Naive thymus-derived CD4-positive, alpha-beta T cell (primary cell): ENCODE measurements at regions not wholly inside any gene's neighbourhood (a gene's known extent, or its start where the extent isn't known, plus 50 kb on each side); places are given as distances from the start of the nearest gene placed in this dataset.

Experiments used
- ATAC-seq: fragments of 150-1000 bp; cut with Tn5 transposase; 2 replicates; pipeline ENCODE4 v1.10.0; 2021; ENCODE audit warnings: mild to moderate bottlenecking, moderate library complexity
- CTCF ChIA-PET: fragments of 350-600 bp; sonication (Branson Sonifier 250); formaldehyde crosslinking; loops from one replicate; lab custom pipeline; 2021; ENCODE audit warnings: antibody characterized with exemption; lab: Charles Lee
- POLR2A ChIA-PET: fragments of 350-600 bp; sonication (Branson Sonifier 250); formaldehyde crosslinking; loops from one replicate; lab custom pipeline; 2021; ENCODE audit warnings: antibody characterized with exemption, inconsistent platforms; lab: Charles Lee
- DNase-seq, 9 donors: peaks; one replicate each; pipeline versions ENCODE4 v3.0.0 to v3.0.0-alpha.2; 2020 to 2022; ENCODE audit warnings: mixed read lengths in 1 of 9
- H3K27ac ChIP-seq: one replicate; pipeline ENCODE4 v1.7.0; 2013; ENCODE audit warnings: mild to moderate bottlenecking, low read depth, low read length, moderate library complexity
- H3K27me3 ChIP-seq, 2 donors: one replicate each; pipeline ENCODE4 v1.7.0; 2013; ENCODE audit warnings: low read length in 2 of 2, mild to moderate bottlenecking in 2 of 2, moderate library complexity in 2 of 2; ENCODE audit not compliant: control insufficient read depth in 2 of 2, insufficient read depth in 2 of 2
- H3K36me3 ChIP-seq, 3 experiments: 1 replicate in 2 of 3; 2 replicates in 1 of 3; pipeline ENCODE4 v1.7.0; 2013; ENCODE audit warnings: low read length in 3 of 3, mild to moderate bottlenecking in 3 of 3, moderate library complexity in 1 of 3; ENCODE audit not compliant: insufficient read depth in 3 of 3, control insufficient read depth in 2 of 3
- H3K4me1 ChIP-seq, 2 donors: one replicate each; pipeline ENCODE4 v1.7.0; 2013; ENCODE audit warnings: low read length in 2 of 2, mild to moderate bottlenecking in 2 of 2, moderate library complexity in 1 of 2; ENCODE audit not compliant: control insufficient read depth in 2 of 2, insufficient read depth in 2 of 2
- H3K4me3 ChIP-seq: 2 replicates; pipeline ENCODE4 v1.7.0; 2013; ENCODE audit warnings: mild to moderate bottlenecking, low read length
- H3K9me3 ChIP-seq, 3 experiments: 1 replicate in 2 of 3; 2 replicates in 1 of 3; pipeline ENCODE4 v1.7.0; 2013; ENCODE audit warnings: low read length in 3 of 3; ENCODE audit not compliant: control insufficient read depth in 2 of 3
- H3K27ac Mint-ChIP-seq, 9 donors: one replicate each; pipeline ENCODE4 v1.8.0; 2020 to 2022; ENCODE audit warnings: mixed read lengths in 9 of 9, mild to moderate bottlenecking in 8 of 9, moderate library complexity in 5 of 9, inconsistent platforms in 2 of 9
- H3K27me3 Mint-ChIP-seq, 5 donors: one replicate each; pipeline ENCODE4 v1.8.0; 2021 to 2022; ENCODE audit warnings: mixed read lengths in 5 of 5, mild to moderate bottlenecking in 1 of 5
- H3K36me3 Mint-ChIP-seq, 5 donors: one replicate each; pipeline ENCODE4 v1.8.0; 2020 to 2022; ENCODE audit warnings: mixed read lengths in 5 of 5, mild to moderate bottlenecking in 3 of 5, inconsistent platforms in 1 of 5
- H3K4me1 Mint-ChIP-seq, 7 donors: one replicate each; pipeline ENCODE4 v1.8.0; 2020 to 2022; ENCODE audit warnings: mixed read lengths in 7 of 7, mild to moderate bottlenecking in 3 of 7, inconsistent platforms in 1 of 7
- H3K4me3 Mint-ChIP-seq, 10 donors: one replicate each; pipeline ENCODE4 v1.8.0; 2020 to 2022; ENCODE audit warnings: mild to moderate bottlenecking in 10 of 10, mixed read lengths in 10 of 10, moderate library complexity in 6 of 10, inconsistent platforms in 2 of 10
- H3K9me3 Mint-ChIP-seq, 11 donors: one replicate each; pipeline ENCODE4 v1.8.0; 2020 to 2022; ENCODE audit warnings: mixed read lengths in 11 of 11, mild to moderate bottlenecking in 4 of 11, inconsistent platforms in 1 of 11, moderate library complexity in 1 of 11
- intact Hi-C, 2 donors: fragments of 100-400 bp; cut with micrococcal nuclease; formaldehyde crosslinking; loops; one replicate each; pipeline ENCODE4 v1.15.1; 2023

DNA sequence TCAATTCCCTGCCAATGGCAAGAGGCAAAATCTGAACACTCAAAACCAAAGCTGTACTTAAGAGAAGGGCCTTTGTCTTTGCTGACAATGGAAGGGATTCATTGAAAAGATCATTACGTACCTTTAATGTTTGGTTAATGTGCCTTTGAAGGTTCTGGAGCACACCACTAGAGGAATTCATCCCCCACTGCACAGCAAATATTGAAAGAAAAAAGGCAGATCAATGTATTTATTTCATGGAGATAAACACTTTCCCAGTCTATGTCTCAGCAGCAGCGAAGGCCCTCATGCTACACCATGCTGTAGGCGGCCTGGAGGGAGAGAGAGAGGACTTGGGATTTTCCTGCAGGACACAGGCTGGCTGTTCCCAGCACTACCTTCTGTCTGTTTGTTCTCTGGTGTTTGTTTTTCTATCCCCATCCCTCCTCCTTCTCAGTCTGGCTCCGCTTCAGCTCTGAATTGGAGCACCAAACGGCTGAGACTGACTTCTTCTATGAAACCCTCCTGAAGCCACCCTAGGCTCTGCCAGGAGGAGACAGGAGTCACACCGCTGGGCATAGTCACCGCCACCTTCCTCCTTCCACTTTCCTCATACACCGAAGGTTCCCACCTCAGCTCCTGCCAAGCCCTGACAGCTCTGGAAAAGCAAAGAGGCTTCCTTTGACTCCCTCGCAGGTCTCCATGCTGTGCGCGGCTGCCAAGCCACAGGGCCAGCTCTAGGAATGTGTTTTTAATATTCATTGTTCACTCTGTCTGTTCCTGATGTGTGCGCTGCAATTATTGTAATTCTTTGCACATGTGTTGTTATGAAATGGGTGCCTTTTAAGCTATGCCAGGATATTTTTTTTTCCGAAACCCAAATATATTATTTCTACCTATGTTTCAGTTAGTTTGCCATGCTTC, 301.5 kb downstream of the FZD1 start:
- H3K27me3 ChIP-seq, result no peaks in the 10 kb centered on the region
- H3K36me3 Mint-ChIP-seq, result no peaks in the 10 kb centered on the region
- H3K27ac Mint-ChIP-seq, result no peak overlapping the region
- H3K27ac ChIP-seq, result no peak overlapping the region
- intact Hi-C loops, result no loop called here
- H3K4me1 ChIP-seq, result no peaks in the 10 kb centered on the region
- no peaks in the 10 kb centered on the region for H3K9me3 ChIP-seq
- peaks cover 0 to 9% (median 4%) of the 10 kb centered on the region in 5 donors for H3K27me3 Mint-ChIP-seq
- H3K4me3 ChIP-seq, result no peak overlapping the region
- peaks cover 0 to 12% (median 3%) of the 10 kb centered on the region in 11 donors for H3K9me3 Mint-ChIP-seq
- ATAC-seq, result no peak
- no peaks in the 10 kb centered on the region for H3K4me1 Mint-ChIP-seq
- CTCF ChIA-PET, result no interaction called here
- no peak overlapping the region for H3K4me3 Mint-ChIP-seq
- POLR2A ChIA-PET, result no interaction called here
- DNase-seq, result no peak
- no peaks in the 10 kb centered on the region for H3K36me3 ChIP-seq

- DNase-seq (no peak), ATAC-seq (no peak)
- Mint-ChIP-seq H3K4me1 (no peaks in the 10 kb centered on the region), H3K36me3 (no peaks in the 10 kb centered on the region), H3K27me3 (peaks cover 0 to 7% (median 0%) of the 10 kb centered on the region in 5 donors), H3K27ac (no peak overlapping the region), H3K9me3 (peaks cover 0 to 12% (median 3%) of the 10 kb centered on the region in 11 donors), H3K4me3 (no peak overlapping the region)
- Histone ChIP-seq H3K36me3 (no peaks in the 10 kb centered on the region), H3K27ac (no peak overlapping the region), H3K4me1 (no peaks in the 10 kb centered on the region), H3K27me3 (no peaks in the 10 kb centered on the region), H3K4me3 (no peak overlapping the region), H3K9me3 (no peaks in the 10 kb centered on the region)
- intact Hi-C loops, result no loop called here
- CTCF ChIA-PET, result no interaction called here
- POLR2A ChIA-PET, result no interaction called here
Measured at GRCh38 chr7:91566402-91566732, 302.1 kb downstream of the FZD1 start.

GRCh38 chr7:91567081-91568012, 303.1 kb downstream of the FZD1 start:
- no peaks in the 10 kb centered on the region for H3K4me1 Mint-ChIP-seq
- Histone ChIP-seq H3K27ac (no peak overlapping the region), H3K4me3 (no peak overlapping the region), H3K27me3 (no peaks in the 10 kb centered on the region), H3K4me1 (no peaks in the 10 kb centered on the region), H3K9me3 (no peaks in the 10 kb centered on the region), H3K36me3 (no peaks in the 10 kb centered on the region)
- H3K36me3 Mint-ChIP-seq, result no peaks in the 10 kb centered on the region
- CTCF ChIA-PET, result no interaction called here
- intact Hi-C loops, result no loop called here
- POLR2A ChIA-PET, result no interaction called here
- DNase-seq (no peak), ATAC-seq (no peak)
- H3K27ac Mint-ChIP-seq, result no peak overlapping the region
- peaks cover 0 to 5% (median 0%) of the 10 kb centered on the region in 5 donors for H3K27me3 Mint-ChIP-seq
- H3K4me3 Mint-ChIP-seq, result no peak overlapping the region
- H3K9me3 Mint-ChIP-seq, result peaks cover 0 to 12% (median 3%) of the 10 kb centered on the region in 11 donors

DNA sequence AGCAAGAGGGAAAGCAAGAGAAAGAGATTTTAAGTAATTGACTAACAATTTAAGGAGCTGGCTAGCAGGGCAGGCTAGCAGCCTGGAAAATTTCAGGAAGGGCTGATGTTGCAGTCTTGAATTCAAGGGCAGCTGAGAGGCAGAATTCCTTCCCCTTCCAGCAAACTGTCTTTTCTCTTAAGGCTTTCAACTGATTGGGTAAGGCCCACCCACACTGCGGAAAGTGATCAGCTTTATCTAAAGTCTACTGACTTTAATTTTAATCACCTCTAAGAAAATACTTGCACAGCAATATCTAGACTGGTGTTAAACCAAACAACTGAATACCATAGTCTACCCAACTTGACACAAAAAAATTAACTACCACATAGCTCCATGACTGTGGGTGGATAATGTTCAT, 303.9 kb downstream of the FZD1 start:
- intact Hi-C loops, result no loop called here
- peaks cover 0 to 5% (median 0%) of the 10 kb centered on the region in 5 donors for H3K27me3 Mint-ChIP-seq
- no peak for DNase-seq
- H3K4me3 Mint-ChIP-seq, result no peak overlapping the region
- H3K4me1 Mint-ChIP-seq, result no peaks in the 10 kb centered on the region
- CTCF ChIA-PET, result no interaction called here
- no peaks in the 10 kb centered on the region for H3K36me3 Mint-ChIP-seq
- ATAC-seq, result no peak
- POLR2A ChIA-PET, result no interaction called here
- Histone ChIP-seq H3K36me3 (no peaks in the 10 kb centered on the region), H3K27ac (no peak overlapping the region), H3K9me3 (no peaks in the 10 kb centered on the region), H3K4me3 (no peak overlapping the region), H3K27me3 (no peaks in the 10 kb centered on the region), H3K4me1 (no peaks in the 10 kb centered on the region)
- peaks cover 0 to 12% (median 3%) of the 10 kb centered on the region in 11 donors for H3K9me3 Mint-ChIP-seq
- no peak overlapping the region for H3K27ac Mint-ChIP-seq

DNA sequence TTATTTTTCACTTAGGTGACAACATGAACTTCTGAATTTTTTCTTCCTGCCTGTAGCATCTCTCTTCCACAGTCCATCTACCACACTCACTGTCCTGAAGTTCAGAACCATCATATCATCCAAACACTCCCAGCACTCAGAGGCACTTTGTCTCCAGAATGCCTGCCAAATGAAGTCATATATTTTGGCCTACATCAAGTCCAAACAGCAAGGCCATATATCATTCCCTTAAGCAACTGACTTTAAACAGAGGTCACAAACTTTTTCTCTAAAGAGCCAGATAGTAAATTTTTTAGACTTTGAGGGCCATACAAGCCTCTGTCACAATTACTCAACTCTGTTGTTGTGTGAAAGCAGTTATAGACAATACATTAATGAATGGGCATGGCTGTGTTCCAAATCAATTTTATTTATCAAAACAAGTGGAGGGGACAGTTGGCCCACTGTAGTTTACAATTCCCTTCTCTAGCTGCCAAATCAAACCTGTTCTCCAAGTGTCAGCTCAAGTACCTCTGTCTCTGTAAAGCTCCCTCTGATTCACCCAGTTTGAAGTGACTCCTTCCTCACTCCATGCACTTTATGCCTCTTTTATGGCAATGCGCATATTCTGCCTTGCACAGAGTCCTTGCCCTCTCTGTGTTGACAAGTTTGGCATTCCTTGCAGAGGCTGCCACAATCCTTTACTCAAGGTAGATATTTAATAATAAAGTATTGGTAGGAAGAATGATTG, 305.7 kb downstream of the FZD1 start:
- Histone ChIP-seq H3K9me3 (no peaks in the 10 kb centered on the region), H3K36me3 (no peaks in the 10 kb centered on the region), H3K4me1 (no peaks in the 10 kb centered on the region), H3K27me3 (no peaks in the 10 kb centered on the region), H3K27ac (no peak overlapping the region), H3K4me3 (no peak overlapping the region)
- Mint-ChIP-seq H3K36me3 (no peaks in the 10 kb centered on the region), H3K27me3 (peaks cover 0 to 5% (median 0%) of the 10 kb centered on the region in 5 donors), H3K4me1 (no peaks in the 10 kb centered on the region), H3K9me3 (peaks cover 0 to 12% (median 3%) of the 10 kb centered on the region in 11 donors), H3K27ac (no peak overlapping the region), H3K4me3 (no peak overlapping the region)
- no peak for DNase-seq
- ChIA-PET POLR2A (no interaction called here), CTCF (no interaction called here)
- intact Hi-C loops, result no loop called here
- ATAC-seq, result no peak

DNA sequence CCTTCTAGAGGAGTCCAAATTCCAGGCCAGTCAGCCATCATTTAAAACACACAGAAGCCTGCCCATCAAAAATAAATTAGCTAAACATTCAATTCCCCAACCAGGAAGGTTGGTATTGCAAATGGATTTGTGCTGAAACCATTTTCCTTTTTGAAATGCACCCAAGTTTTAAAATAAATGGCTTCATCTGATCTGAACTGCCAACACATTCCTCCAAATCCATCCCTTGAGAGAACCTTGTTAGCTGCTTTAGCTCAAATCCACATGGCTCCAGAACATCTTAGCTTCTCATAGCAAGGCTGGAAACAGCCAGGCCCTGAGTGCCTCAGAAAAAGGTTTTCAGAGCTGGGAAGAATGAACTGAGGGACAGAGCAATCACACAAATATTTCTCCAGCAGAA, 306.3 kb downstream of the FZD1 start:
- Mint-ChIP-seq H3K36me3 (no peaks in the 10 kb centered on the region), H3K4me3 (no peak overlapping the region), H3K4me1 (no peaks in the 10 kb centered on the region), H3K27me3 (peaks cover 0 to 5% (median 0%) of the 10 kb centered on the region in 5 donors), H3K27ac (no peak overlapping the region), H3K9me3 (peaks cover 0 to 15% (median 3%) of the 10 kb centered on the region in 11 donors)
- POLR2A ChIA-PET, result no interaction called here
- Histone ChIP-seq H3K36me3 (no peaks in the 10 kb centered on the region), H3K4me1 (no peaks in the 10 kb centered on the region), H3K4me3 (no peak overlapping the region), H3K27ac (no peak overlapping the region), H3K9me3 (no peaks in the 10 kb centered on the region), H3K27me3 (no peaks in the 10 kb centered on the region)
- no peak for DNase-seq
- intact Hi-C loops, result no loop called here
- no peak for ATAC-seq
- CTCF ChIA-PET, result no interaction called here
